A673 (cell line): ENCODE measurements at regions not wholly inside any gene's neighbourhood (a gene's known extent, or its start where the extent isn't known, plus 50 kb on each side); places are given as distances from the start of the nearest gene placed in this dataset.

Source experiments
- BruUV-seq: library from RNA; stranded (reverse); fragments of 400-500 nt; replicated peaks from 2 replicates; lab custom pipeline; 2021; lab: Mats Ljungman, UMichigan
- CTCF ChIA-PET: fragments of 300-600 bp; sonication (Branson Sonifier 250); formaldehyde crosslinking; loops from one replicate; lab custom pipeline; 2022; ENCODE audit warnings: antibody characterized with exemption; lab: Charles Lee
- POLR2A ChIA-PET: fragments of 300-600 bp; sonication (Branson Sonifier 250); formaldehyde crosslinking; loops from one replicate; lab custom pipeline; 2022; ENCODE audit warnings: antibody characterized with exemption; ENCODE audit not compliant: low non-redundant PET; lab: Charles Lee
- DNase-seq: peaks from one replicate; pipeline ENCODE4 v3.0.0-alpha.2; 2015; ENCODE audit warnings: low spot score
- H3K27ac ChIP-seq: fragments of 200-600 bp; sonication (generic); 2 replicates; pipeline ENCODE4 v1.5.1; 2016; ENCODE audit warnings: mixed run types, low read depth, mild to moderate bottlenecking, mixed read lengths, antibody characterized with exemption, low read length; ENCODE audit not compliant: poor library complexity, severe bottlenecking
- H3K27me3 ChIP-seq: fragments of 200-600 bp; sonication (generic); replicated peaks from 2 replicates; pipeline ENCODE4 v1.6.1; 2017; ENCODE audit warnings: mixed run types, low read depth, mild to moderate bottlenecking, mixed read lengths, antibody characterized with exemption, low read length; ENCODE audit not compliant: insufficient read depth, poor library complexity
- H3K36me3 ChIP-seq: fragments of 200-600 bp; sonication (generic); 2 replicates; pipeline ENCODE4 v1.6.1; 2016; ENCODE audit warnings: mixed run types, mild to moderate bottlenecking, mixed read lengths, antibody characterized with exemption, low read length; ENCODE audit not compliant: insufficient read depth, poor library complexity, severe bottlenecking
- H3K4me1 ChIP-seq: fragments of 200-600 bp; sonication (generic); 2 replicates; pipeline ENCODE4 v1.6.1; 2017; ENCODE audit warnings: mixed run types, mild to moderate bottlenecking, mixed read lengths, antibody characterized with exemption, low read length; ENCODE audit not compliant: insufficient read depth, poor library complexity, severe bottlenecking
- H3K4me3 ChIP-seq: fragments of 200-600 bp; sonication (generic); 2 replicates; pipeline ENCODE4 v1.5.1; 2016; ENCODE audit warnings: low read depth, mixed run types, mild to moderate bottlenecking, mixed read lengths, low read length; ENCODE audit not compliant: poor library complexity, severe bottlenecking
- H3K9me3 ChIP-seq: fragments of 200-600 bp; sonication (generic); 2 replicates; pipeline ENCODE4 v1.6.1; 2016; ENCODE audit warnings: mixed run types, low read depth, mild to moderate bottlenecking, mixed read lengths, antibody characterized with exemption, low read length; ENCODE audit not compliant: poor library complexity, severe bottlenecking
- CTCF ChIP-seq: fragments of 300-800, 200-600 bp; sonication (generic); conservative IDR thresholded peaks from 2 replicates; pipeline ENCODE4 v1.5.1; 2017; ENCODE audit warnings: low read depth, mild to moderate bottlenecking, antibody characterized with exemption, low read length, moderate library complexity, mixed read lengths
- EZH2 ChIP-seq: fragments of 200-600 bp; sonication (generic); IDR thresholded peaks from 2 replicates; pipeline ENCODE4 v1.6.1; 2017; ENCODE audit warnings: borderline replicate concordance, low read depth, mild to moderate bottlenecking, mixed read lengths, antibody characterized with exemption, low read length; ENCODE audit not compliant: poor library complexity, severe bottlenecking
- intact Hi-C: fragments of 100-400 bp; cut with micrococcal nuclease; formaldehyde crosslinking; loops from one replicate; pipeline ENCODE4 v1.10.0; 2022; ENCODE audit not compliant: unreplicated experiment

GRCh38 chr13:65629926-65630325 is 1600.2 kb downstream of the PCDH9 start:
- Histone ChIP-seq H3K4me1 (no peaks in the 10 kb centered on the region), H3K9me3 (no peaks in the 10 kb centered on the region), H3K4me3 (no peak overlapping the region), H3K27me3 (no peaks in the 10 kb centered on the region), H3K27ac (no peak overlapping the region), H3K36me3 (no peaks in the 10 kb centered on the region)
- intact Hi-C loops = no loop called here
- ChIA-PET CTCF (no interaction called here), POLR2A (no interaction called here)
- BruUV-seq = no TSS peak
- no peak for DNase-seq
- no peak for TF ChIP-seq CTCF
- TF ChIP-seq EZH2 = no peak

- no peaks in the 10 kb centered on the region for H3K27me3 ChIP-seq
- BruUV-seq = no TSS peak
- no peak for DNase-seq
- H3K4me1 ChIP-seq = no peaks in the 10 kb centered on the region
- CTCF ChIA-PET = no interaction called here
- no peaks in the 10 kb centered on the region for H3K36me3 ChIP-seq
- intact Hi-C loops = no loop called here
- POLR2A ChIA-PET = no interaction called here
- H3K4me3 ChIP-seq = no peak overlapping the region
- no peaks in the 10 kb centered on the region for H3K9me3 ChIP-seq
- TF ChIP-seq EZH2 (no peak), CTCF (no peak)
- no peak overlapping the region for H3K27ac ChIP-seq
Measured at GRCh38 chr13:65623148-65623547, 1607.0 kb downstream of the PCDH9 start.

- Histone ChIP-seq H3K27me3 (no peaks in the 10 kb centered on the region), H3K4me1 (no peaks in the 10 kb centered on the region), H3K27ac (no peak overlapping the region), H3K9me3 (no peaks in the 10 kb centered on the region), H3K36me3 (no peaks in the 10 kb centered on the region), H3K4me3 (no peak overlapping the region)
- DNase-seq = no peak
- ChIA-PET POLR2A (no interaction called here), CTCF (no interaction called here)
- BruUV-seq = no TSS peak
- intact Hi-C loops = no loop called here
- TF ChIP-seq CTCF = no peak
- TF ChIP-seq EZH2 = no peak
Measured at GRCh38 chr13:65615506-65615905, 1614.6 kb downstream of the PCDH9 start.
